HUES48 (cell line): ENCODE measurements at regions not wholly inside any gene's neighbourhood (a gene's known extent, or its start where the extent isn't known, plus 50 kb on each side); places are given as distances from the start of the nearest gene placed in this dataset.
"Not testable (repeated sequence)": the region's sequence is repeated elsewhere in the genome, so short reads cannot be mapped to it uniquely, and the experiment has no call there.

Source experiments
- H3K27ac ChIP-seq: one replicate; pipeline ENCODE4 v1.7.0; 2013; ENCODE audit warnings: low read depth, low read length, inconsistent platforms
- H3K27me3 ChIP-seq: 2 replicates; pipeline ENCODE4 v1.6.1; 2013; ENCODE audit warnings: mild to moderate bottlenecking, low read length; ENCODE audit not compliant: control insufficient read depth, insufficient read depth
- H3K36me3 ChIP-seq: 2 replicates; pipeline ENCODE4 v1.6.1; 2013; ENCODE audit warnings: low read length; ENCODE audit not compliant: control insufficient read depth, insufficient read depth
- H3K4me1 ChIP-seq: 2 replicates; pipeline ENCODE4 v1.6.1; 2013; ENCODE audit warnings: mild to moderate bottlenecking, low read length; ENCODE audit not compliant: control insufficient read depth, insufficient read depth
- H3K4me3 ChIP-seq: 2 replicates; pipeline ENCODE4 v1.5.1; 2013; ENCODE audit warnings: mild to moderate bottlenecking, low read depth, low read length
- H3K9ac ChIP-seq: 2 replicates; pipeline ENCODE4 v1.6.1; 2013; ENCODE audit warnings: mild to moderate bottlenecking, low read depth, low read length, moderate library complexity
- H3K9me3 ChIP-seq: 2 replicates; pipeline ENCODE4 v1.6.1; 2013; ENCODE audit warnings: low read length; ENCODE audit not compliant: control insufficient read depth, insufficient read depth

DNA sequence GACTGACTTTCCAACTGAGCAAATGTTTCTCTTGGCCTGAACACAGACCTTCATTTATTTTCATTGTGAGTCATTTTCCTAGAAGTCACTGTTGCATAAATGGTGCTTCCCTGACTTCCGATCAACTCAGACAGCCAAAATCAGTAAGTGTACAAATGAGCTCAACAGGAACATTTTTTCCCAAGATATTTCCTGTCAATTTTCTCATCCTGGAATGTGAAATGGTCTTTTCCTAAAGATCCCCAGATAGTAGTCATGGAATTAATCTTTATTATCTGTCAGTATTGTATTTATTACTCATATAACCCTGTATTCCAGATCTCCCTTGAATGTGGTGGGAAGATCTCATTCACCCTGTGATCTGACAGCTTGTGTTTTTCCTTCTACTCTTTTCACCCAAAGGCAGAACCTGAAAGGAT, 360.3 kb upstream of the KIF2B start:
- H3K27me3 ChIP-seq, result no peaks in the 10 kb centered on the region
- H3K4me1 ChIP-seq, result no peaks in the 10 kb centered on the region
- peaks cover 30% of the 10 kb centered on the region for H3K9me3 ChIP-seq
- H3K27ac ChIP-seq, result no peak overlapping the region
- 0 out of 2 replicates have a peak, but pooled peaks cover 10% of the 10 kb centered on the region for H3K36me3 ChIP-seq
- H3K4me3 ChIP-seq, result no peak overlapping the region
- no peak overlapping the region for H3K9ac ChIP-seq

DNA sequence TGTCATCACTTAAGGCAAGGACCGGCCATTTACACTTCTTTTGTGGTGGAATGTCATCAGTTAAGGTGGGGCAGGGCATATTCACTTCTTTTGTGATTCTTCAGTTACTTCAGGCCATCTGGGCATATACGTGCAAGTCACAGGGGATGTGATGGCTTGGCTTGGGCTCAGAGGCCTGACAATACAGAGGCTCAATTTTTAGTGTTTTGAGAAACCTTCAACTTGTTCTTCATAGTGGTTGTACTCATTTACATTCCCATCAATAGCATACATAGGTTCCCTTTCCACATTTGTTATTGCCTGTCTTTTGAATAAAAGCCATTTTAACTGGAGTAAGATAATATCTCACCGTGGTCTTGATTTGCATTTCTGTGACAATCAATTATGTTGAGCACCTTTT, 366.8 kb upstream of the KIF2B start:
- not testable (repeated sequence) for H3K9ac ChIP-seq, H3K4me3 ChIP-seq, H3K27me3 ChIP-seq, H3K36me3 ChIP-seq
- H3K27ac ChIP-seq, result peak overlapping the region; percentile 86
- peaks cover 26% of the 10 kb centered on the region for H3K4me1 ChIP-seq
- peaks cover 32% of the 10 kb centered on the region for H3K9me3 ChIP-seq

DNA sequence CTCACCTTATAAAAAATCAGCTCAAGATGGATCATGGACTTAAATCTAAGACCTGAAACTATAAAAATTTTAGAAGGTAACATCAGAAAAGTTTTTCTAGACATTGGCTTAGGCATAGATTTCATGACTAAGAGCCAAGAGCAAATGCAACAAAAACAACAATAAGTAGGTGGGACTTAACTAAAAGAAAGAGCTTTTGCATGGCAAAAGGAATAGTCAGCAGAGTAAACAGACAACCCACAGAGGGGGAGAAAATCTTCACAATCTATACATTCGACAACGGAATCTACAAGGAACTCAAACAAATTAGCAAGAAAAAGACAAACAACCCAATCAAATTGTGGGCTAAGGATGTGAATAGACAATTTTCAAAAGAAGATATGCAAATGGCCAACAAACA, 368.4 kb upstream of the KIF2B start:
- Histone ChIP-seq H3K9me3 (peaks cover 21% of the 10 kb centered on the region), H3K27ac (peak overlapping the region; percentile 86), H3K9ac (peak overlapping the region; percentile 8; the same call in 1 of the 2 replicates), H3K4me1 (peaks cover 26% of the 10 kb centered on the region), H3K36me3 (0 out of 2 replicates have a peak, but pooled peaks cover 10% of the 10 kb centered on the region), H3K4me3 (peak overlapping the region; percentile 35; the same call in 1 of the 2 replicates), H3K27me3 (no peaks in the 10 kb centered on the region)

DNA sequence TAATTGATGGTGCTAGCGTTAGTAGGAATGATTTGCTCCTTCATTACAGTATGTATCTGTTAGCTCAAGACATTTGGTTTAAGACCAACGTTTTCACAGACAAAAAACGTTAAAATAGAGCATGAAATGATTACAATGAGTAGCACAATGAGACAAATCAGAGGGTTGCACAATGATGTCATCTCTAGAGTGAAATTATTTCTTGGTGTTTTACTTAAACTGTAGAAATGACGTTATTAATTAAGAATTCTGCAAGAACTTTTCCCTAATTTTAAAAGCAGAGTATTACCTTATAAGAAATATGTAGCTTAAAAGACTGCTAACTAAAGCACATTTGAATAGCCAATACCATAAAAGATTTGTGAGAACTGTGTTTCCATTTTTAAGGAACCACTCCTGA, 373.4 kb upstream of the KIF2B start:
- Histone ChIP-seq H3K27ac (no peak overlapping the region), H3K4me1 (peaks cover 7% of the 10 kb centered on the region), H3K9me3 (no peaks in the 10 kb centered on the region), H3K27me3 (no peaks in the 10 kb centered on the region), H3K9ac (no peak overlapping the region), H3K4me3 (no peak overlapping the region), H3K36me3 (no peaks in the 10 kb centered on the region)

DNA sequence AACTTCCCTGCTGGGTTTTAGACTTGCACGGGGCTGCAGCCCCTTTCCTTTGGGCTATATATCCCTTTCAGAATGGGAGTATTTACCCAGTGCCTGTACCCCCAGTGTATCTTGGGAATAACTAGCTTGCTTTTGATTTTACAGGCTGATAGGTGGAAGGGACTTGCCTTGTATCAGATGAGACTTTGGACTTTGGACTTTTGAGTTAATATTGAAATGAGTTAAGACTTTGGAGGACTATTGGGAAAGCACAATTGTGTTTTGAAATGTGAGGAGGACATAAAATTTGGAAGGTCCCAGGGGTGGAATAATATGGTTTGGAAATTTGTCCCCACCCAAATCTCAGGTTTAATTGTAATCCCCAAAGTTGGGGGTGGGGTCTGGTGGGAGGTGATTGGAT, 393.8 kb upstream of the KIF2B start:
- H3K9me3 ChIP-seq, result peaks cover 39% of the 10 kb centered on the region
- no peak overlapping the region for H3K27ac ChIP-seq
- H3K9ac ChIP-seq, result no peak overlapping the region
- peaks cover 20% of the 10 kb centered on the region for H3K4me1 ChIP-seq
- H3K4me3 ChIP-seq, result no peak overlapping the region; the same call in 1 of the 2 replicates
- H3K36me3 ChIP-seq, result no peaks in the 10 kb centered on the region; the same call in 1 of the 2 replicates
- no peaks in the 10 kb centered on the region for H3K27me3 ChIP-seq

DNA sequence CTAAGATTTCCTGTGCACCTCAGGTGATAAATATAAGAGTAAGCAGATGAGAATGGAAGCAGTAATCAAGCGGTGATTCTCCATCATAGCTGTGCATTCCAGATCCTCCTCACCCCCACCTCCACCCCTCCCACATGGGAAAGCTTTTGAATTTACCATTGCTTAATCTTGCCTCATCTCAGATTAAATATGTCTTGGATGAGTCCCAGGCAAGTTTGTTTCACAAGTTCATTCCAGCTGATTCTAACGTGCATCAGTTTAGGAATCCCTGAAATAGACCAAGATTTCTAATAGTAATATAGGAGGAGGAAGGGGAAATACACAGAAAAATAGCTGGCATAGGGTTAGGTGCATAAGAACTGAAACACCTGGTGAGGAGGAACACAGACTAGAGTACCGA, 396.2 kb upstream of the KIF2B start:
- Histone ChIP-seq H3K27ac (no peak overlapping the region), H3K4me3 (no peak overlapping the region), H3K36me3 (no peaks in the 10 kb centered on the region; the same call in 1 of the 2 replicates), H3K9ac (no peak overlapping the region), H3K4me1 (peaks cover 21% of the 10 kb centered on the region), H3K27me3 (no peaks in the 10 kb centered on the region), H3K9me3 (peaks cover 39% of the 10 kb centered on the region)

DNA sequence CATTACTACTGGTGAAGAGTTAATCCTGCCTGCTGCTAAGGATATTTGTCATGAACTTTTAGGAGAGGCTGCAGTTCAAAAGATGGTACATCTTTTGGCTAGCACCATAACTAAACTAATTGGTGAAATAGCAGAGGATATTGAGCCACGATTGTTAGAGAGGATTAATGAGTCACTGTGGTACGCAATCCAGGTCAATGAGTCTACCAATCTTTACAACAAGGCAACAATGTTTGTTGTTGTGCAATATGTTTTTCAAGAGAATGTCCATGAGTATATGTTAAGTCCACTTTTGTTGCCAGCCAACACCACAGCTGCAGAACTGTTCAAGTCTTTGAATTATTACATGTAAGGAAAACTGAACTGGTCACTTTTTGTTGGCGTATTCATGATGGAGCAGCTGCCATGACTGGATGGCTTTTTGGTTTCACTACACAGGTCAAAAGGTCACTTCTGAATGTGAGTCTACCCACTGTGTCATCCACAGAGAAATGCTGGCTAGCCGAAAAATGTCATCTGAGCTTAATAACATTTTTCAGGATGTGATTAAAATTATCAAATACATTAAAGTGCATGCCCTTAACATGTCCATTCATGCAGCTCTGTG, 402.6 kb upstream of the KIF2B start:
- Histone ChIP-seq H3K4me3 (no peak overlapping the region), H3K9me3 (peaks cover 38% of the 10 kb centered on the region), H3K27me3 (no peaks in the 10 kb centered on the region), H3K4me1 (peaks cover 13% of the 10 kb centered on the region), H3K36me3 (no peaks in the 10 kb centered on the region), H3K9ac (no peak overlapping the region), H3K27ac (no peak overlapping the region)

DNA sequence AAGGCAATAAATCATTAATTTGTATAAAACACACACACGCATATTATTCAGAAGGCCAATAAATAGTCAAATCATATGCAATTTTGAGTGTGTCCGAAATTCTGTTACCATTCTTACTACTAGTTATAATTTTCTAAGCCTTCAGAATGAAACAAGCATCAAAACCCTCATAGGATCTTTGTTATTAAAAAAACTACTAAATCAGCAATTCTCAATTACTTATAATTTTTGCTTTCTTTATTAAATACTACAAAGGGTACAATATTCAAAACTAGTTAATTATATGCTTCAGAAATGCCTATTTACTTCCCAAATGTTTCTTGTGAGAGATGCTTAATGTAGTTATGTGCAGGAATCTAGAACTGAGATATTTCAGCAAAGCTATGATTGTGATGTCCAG, 413.1 kb upstream of the KIF2B start:
- Histone ChIP-seq H3K4me3 (no peak overlapping the region), H3K9me3 (peaks cover 21% of the 10 kb centered on the region), H3K27me3 (no peaks in the 10 kb centered on the region), H3K27ac (no peak overlapping the region), H3K4me1 (no peaks in the 10 kb centered on the region), H3K9ac (no peak overlapping the region), H3K36me3 (no peaks in the 10 kb centered on the region)

DNA sequence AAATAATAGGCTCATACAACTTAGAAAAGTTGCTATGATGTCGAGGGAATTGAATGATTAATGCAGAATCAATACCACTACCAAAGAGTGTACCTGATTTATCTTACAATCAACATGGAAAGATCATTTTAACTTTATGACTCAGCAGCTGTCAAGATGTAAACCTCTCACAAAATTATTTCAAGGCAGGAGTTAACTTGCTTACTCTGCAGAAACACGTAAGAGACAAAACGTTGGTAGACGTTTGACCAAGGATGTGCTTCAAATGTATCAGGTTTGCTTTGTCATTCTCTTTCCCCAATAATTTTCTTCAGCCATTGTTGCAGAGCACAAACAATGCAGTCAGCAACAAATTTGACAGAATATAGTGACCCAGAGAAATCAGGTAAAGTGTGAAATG, 415.8 kb upstream of the KIF2B start:
- no peaks in the 10 kb centered on the region for H3K4me1 ChIP-seq
- no peak overlapping the region for H3K4me3 ChIP-seq
- peaks cover 26% of the 10 kb centered on the region for H3K9me3 ChIP-seq
- no peak overlapping the region for H3K27ac ChIP-seq
- H3K36me3 ChIP-seq, result no peaks in the 10 kb centered on the region
- H3K27me3 ChIP-seq, result no peaks in the 10 kb centered on the region
- no peak overlapping the region for H3K9ac ChIP-seq

DNA sequence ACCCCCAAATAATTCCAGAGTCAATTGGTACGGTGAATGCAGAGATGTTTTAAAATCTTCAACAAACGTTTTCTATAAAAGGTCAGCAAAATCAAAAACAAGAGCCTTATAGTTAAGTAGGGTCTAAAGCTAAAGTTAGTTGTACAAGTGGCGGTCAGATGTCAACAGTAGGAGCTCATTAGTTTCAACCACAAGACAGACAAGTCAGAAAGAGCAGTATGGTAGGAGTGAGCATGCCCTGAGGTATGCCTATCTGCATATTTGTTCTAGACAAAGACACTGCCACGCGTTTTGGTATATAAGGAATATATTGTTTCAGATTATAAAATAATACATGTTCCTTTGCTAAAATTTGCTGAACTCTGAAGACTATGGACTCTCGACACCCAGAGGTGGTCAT, 431.5 kb upstream of the KIF2B start:
- no peak overlapping the region for H3K4me3 ChIP-seq
- H3K4me1 ChIP-seq, result no peaks in the 10 kb centered on the region
- H3K9me3 ChIP-seq, result no peaks in the 10 kb centered on the region
- H3K27ac ChIP-seq, result no peak overlapping the region
- no peaks in the 10 kb centered on the region for H3K27me3 ChIP-seq
- no peak overlapping the region for H3K9ac ChIP-seq
- no peaks in the 10 kb centered on the region for H3K36me3 ChIP-seq

DNA sequence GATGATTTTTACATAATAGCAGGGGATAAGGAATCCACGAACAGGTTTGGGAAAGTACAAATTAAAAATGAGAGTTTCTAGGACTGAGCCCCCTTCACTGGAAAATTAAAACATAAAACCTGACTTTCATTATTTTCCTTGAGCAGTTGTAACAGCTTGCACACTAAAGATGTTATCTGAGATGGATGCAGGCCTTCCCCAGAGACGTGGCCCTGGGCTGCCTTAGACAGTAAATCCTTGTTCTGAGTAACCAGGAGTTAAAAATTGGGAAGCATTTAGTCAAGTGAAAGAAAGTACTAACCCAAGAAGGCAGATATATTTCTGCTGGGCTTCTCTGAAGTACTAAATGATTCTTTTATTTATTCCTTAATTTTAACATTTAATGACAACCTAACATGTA, 432.2 kb upstream of the KIF2B start:
- no peaks in the 10 kb centered on the region for H3K9me3 ChIP-seq
- no peaks in the 10 kb centered on the region for H3K4me1 ChIP-seq
- no peak overlapping the region for H3K9ac ChIP-seq
- no peaks in the 10 kb centered on the region for H3K36me3 ChIP-seq
- H3K4me3 ChIP-seq, result no peak overlapping the region
- no peak overlapping the region for H3K27ac ChIP-seq
- no peaks in the 10 kb centered on the region for H3K27me3 ChIP-seq
